NCI-H1105 (cell line): ENCODE measurements at regions not wholly inside any gene's neighbourhood (a gene's known extent, or its start where the extent isn't known, plus 50 kb on each side); places are given as distances from the start of the nearest gene placed in this dataset.
A peak's percentile ranks its signal among the peaks of the same experiment; 100 is the strongest.

Source experiments
- DNase-seq: peaks from one replicate; lab custom pipeline; 2025; lab: John Stamatoyannopoulos, UW

- DNase-seq: no peak
Observed at GRCh38 chr14:71709987-71710386, 222.2 kb upstream of the RGS6 start.

GRCh38 chr14:71711125-71711524, 221.1 kb upstream of the RGS6 start:
- no peak for DNase-seq

- no peak for DNase-seq
Observed at GRCh38 chr14:71711619-71712018, 220.6 kb upstream of the RGS6 start.

- DNase-seq: no peak
Observed at GRCh38 chr14:71712478-71712877, 219.8 kb upstream of the RGS6 start.

- no peak for DNase-seq
Observed at GRCh38 chr14:71713016-71713415, 219.2 kb upstream of the RGS6 start.

GRCh38 chr14:71713451-71713850, 218.8 kb upstream of the RGS6 start:
- no peak for DNase-seq

- no peak for DNase-seq
Observed at GRCh38 chr14:71714225-71714624, 218.0 kb upstream of the RGS6 start.

GRCh38 chr14:71716041-71716772, 216.0 kb upstream of the RGS6 start:
- DNase-seq: no peak

GRCh38 chr14:71720978-71721624, 211.1 kb upstream of the RGS6 start:
- DNase-seq: peak; percentile 19

- no peak for DNase-seq
Observed at GRCh38 chr14:71721791-71722190, 210.4 kb upstream of the RGS6 start.

GRCh38 chr14:71722885-71723284, 209.3 kb upstream of the RGS6 start:
- DNase-seq: no peak

- no peak for DNase-seq
Observed at GRCh38 chr14:71725922-71726579, 206.2 kb upstream of the RGS6 start.

- DNase-seq: no peak
Observed at GRCh38 chr14:71726580-71727021, 205.6 kb upstream of the RGS6 start.

GRCh38 chr14:71728386-71728785, 203.8 kb upstream of the RGS6 start:
- DNase-seq: no peak

GRCh38 chr14:71729596-71729995, 202.6 kb upstream of the RGS6 start:
- no peak for DNase-seq

GRCh38 chr14:71730471-71730870, 201.8 kb upstream of the RGS6 start:
- DNase-seq: no peak

- no peak for DNase-seq
Observed at GRCh38 chr14:71731096-71731495, 201.1 kb upstream of the RGS6 start.

- no peak for DNase-seq
Observed at GRCh38 chr14:71733210-71733883, 198.9 kb upstream of the RGS6 start.

- no peak for DNase-seq
Observed at GRCh38 chr14:71734076-71734475, 198.2 kb upstream of the RGS6 start.

GRCh38 chr14:71734885-71735284, 197.3 kb upstream of the RGS6 start:
- DNase-seq: no peak

GRCh38 chr14:71737760-71738159, 194.5 kb upstream of the RGS6 start:
- peak; percentile 31 for DNase-seq

GRCh38 chr14:71739273-71739990, 192.8 kb upstream of the RGS6 start:
- DNase-seq: no peak
